CD4-positive, alpha-beta memory T cell (primary cell): ENCODE measurements at regions not wholly inside any gene's neighbourhood (a gene's known extent, or its start where the extent isn't known, plus 50 kb on each side); places are given as distances from the start of the nearest gene placed in this dataset.

Experiments used
- CTCF ChIA-PET: fragments of 350-600 bp; sonication (Branson Sonifier 250); formaldehyde crosslinking; loops from one replicate; lab custom pipeline; 2021; ENCODE audit warnings: inconsistent platforms; ENCODE audit not compliant: partially characterized antibody; lab: Charles Lee
- POLR2A ChIA-PET: fragments of 350-600 bp; sonication (Branson Sonifier 250); formaldehyde crosslinking; loops from one replicate; lab custom pipeline; 2021; ENCODE audit not compliant: partially characterized antibody; lab: Charles Lee
- DNase-seq, 5 donors: peaks; one replicate each; pipeline versions ENCODE4 v3.0.0 to v3.0.0-alpha.2; 2020 to 2022; ENCODE audit warnings: mixed read lengths in 1 of 5
- H3K27ac ChIP-seq: one replicate; pipeline ENCODE4 v1.7.0; 2013; ENCODE audit warnings: low read depth, low read length
- H3K27me3 ChIP-seq: 2 replicates; pipeline ENCODE4 v1.7.0; 2013; ENCODE audit warnings: mild to moderate bottlenecking, low read length, moderate library complexity; ENCODE audit not compliant: insufficient read depth
- H3K36me3 ChIP-seq: 2 replicates; pipeline ENCODE4 v1.7.0; 2013; ENCODE audit warnings: mild to moderate bottlenecking, low read length, moderate library complexity; ENCODE audit not compliant: insufficient read depth
- H3K4me1 ChIP-seq: 2 replicates; pipeline ENCODE4 v1.7.0; 2013; ENCODE audit warnings: mild to moderate bottlenecking, low read length, moderate library complexity; ENCODE audit not compliant: insufficient read depth
- H3K4me3 ChIP-seq, 2 donors: one replicate each; pipeline ENCODE4 v1.7.0; 2013; ENCODE audit warnings: low read length in 2 of 2, mild to moderate bottlenecking in 1 of 2
- H3K9me3 ChIP-seq, 2 donors: one replicate each; pipeline ENCODE4 v1.7.0; 2013; ENCODE audit warnings: low read length in 2 of 2, control low read depth in 1 of 2; ENCODE audit not compliant: control insufficient read depth in 1 of 2
- H3K27ac Mint-ChIP-seq, 7 donors: one replicate each; pipeline ENCODE4 v1.8.0; 2020 to 2021; ENCODE audit warnings: mixed read lengths in 7 of 7, mild to moderate bottlenecking in 6 of 7, inconsistent platforms in 3 of 7, moderate library complexity in 3 of 7
- H3K27me3 Mint-ChIP-seq, 2 donors: one replicate each; pipeline ENCODE4 v1.8.0; 2020 to 2021; ENCODE audit warnings: mixed read lengths in 2 of 2
- H3K36me3 Mint-ChIP-seq, 2 donors: one replicate each; pipeline ENCODE4 v1.8.0; 2020 to 2021; ENCODE audit warnings: mixed read lengths in 2 of 2, inconsistent platforms in 1 of 2, mild to moderate bottlenecking in 1 of 2
- H3K4me1 Mint-ChIP-seq, 4 donors: one replicate each; pipeline ENCODE4 v1.8.0; 2020 to 2021; ENCODE audit warnings: mixed read lengths in 4 of 4, mild to moderate bottlenecking in 1 of 4
- H3K4me3 Mint-ChIP-seq, 8 donors: one replicate each; pipeline ENCODE4 v1.8.0; 2020 to 2021; ENCODE audit warnings: mixed read lengths in 8 of 8, mild to moderate bottlenecking in 7 of 8, moderate library complexity in 6 of 8, inconsistent platforms in 3 of 8
- H3K9me3 Mint-ChIP-seq, 8 donors: one replicate each; pipeline ENCODE4 v1.8.0; 2020 to 2021; ENCODE audit warnings: mixed read lengths in 8 of 8, mild to moderate bottlenecking in 5 of 8, inconsistent platforms in 3 of 8, moderate library complexity in 1 of 8
- intact Hi-C: fragments of 100-400 bp; cut with micrococcal nuclease; formaldehyde crosslinking; loops from one replicate; pipeline ENCODE4 v1.15.1; 2023

GRCh38 chr21:29235714-29236197 is 63.0 kb upstream of the BACH1 start:
- no peak overlapping the region for H3K4me3 ChIP-seq
- POLR2A ChIA-PET: no interaction called here
- H3K36me3 ChIP-seq: no peaks in the 10 kb centered on the region
- H3K36me3 Mint-ChIP-seq: no peaks in the 10 kb centered on the region
- no peaks in the 10 kb centered on the region for H3K27me3 ChIP-seq
- DNase-seq: no peak
- peaks cover 0 to 4% (median 0%) of the 10 kb centered on the region in 8 donors for H3K9me3 Mint-ChIP-seq
- no peak overlapping the region for H3K4me3 Mint-ChIP-seq
- CTCF ChIA-PET: no interaction called here
- H3K27ac ChIP-seq: no peak overlapping the region
- intact Hi-C loops: no loop called here
- peaks cover 0 to 9% (median 4%) of the 10 kb centered on the region in 4 donors for H3K4me1 Mint-ChIP-seq
- H3K4me1 ChIP-seq: peaks cover 5% of the 10 kb centered on the region
- peaks cover 0 to 3% of the 10 kb centered on the region in 2 donors for H3K27me3 Mint-ChIP-seq
- H3K27ac Mint-ChIP-seq: peak overlapping the region in 1 of 7 donors; percentile 74
- H3K9me3 ChIP-seq: no peaks in the 10 kb centered on the region

- Histone ChIP-seq H3K36me3 (no peaks in the 10 kb centered on the region), H3K27me3 (no peaks in the 10 kb centered on the region), H3K4me3 (no peak overlapping the region), H3K27ac (no peak overlapping the region), H3K9me3 (no peaks in the 10 kb centered on the region), H3K4me1 (peaks cover 5% of the 10 kb centered on the region)
- DNase-seq: no peak
- POLR2A ChIA-PET: no interaction called here
- H3K9me3 Mint-ChIP-seq: peaks cover 0 to 4% (median 0%) of the 10 kb centered on the region in 8 donors
- intact Hi-C loops: no loop called here
- CTCF ChIA-PET: no interaction called here
- H3K27ac Mint-ChIP-seq: peak overlapping the region in 1 of 7 donors; percentile 74
- no peaks in the 10 kb centered on the region for H3K36me3 Mint-ChIP-seq
- peaks cover 0 to 2% of the 10 kb centered on the region in 2 donors for H3K27me3 Mint-ChIP-seq
- H3K4me3 Mint-ChIP-seq: no peak overlapping the region
- H3K4me1 Mint-ChIP-seq: peaks cover 0 to 9% (median 3%) of the 10 kb centered on the region in 4 donors
These were observed 62.5 kb upstream of the BACH1 start for GRCh38 chr21:29236201-29236600.

GRCh38 chr21:29237110-29238052 is 61.3 kb upstream of the BACH1 start:
- no peak overlapping the region for H3K4me3 ChIP-seq
- Mint-ChIP-seq H3K9me3 (no peaks in the 10 kb centered on the region), H3K27me3 (peaks cover 0 to 2% of the 10 kb centered on the region in 2 donors), H3K27ac (no peak overlapping the region), H3K4me1 (peaks cover 0 to 9% (median 2%) of the 10 kb centered on the region in 4 donors), H3K4me3 (no peak overlapping the region), H3K36me3 (no peaks in the 10 kb centered on the region)
- H3K9me3 ChIP-seq: no peaks in the 10 kb centered on the region
- no peak overlapping the region for H3K27ac ChIP-seq
- H3K36me3 ChIP-seq: no peaks in the 10 kb centered on the region
- no peaks in the 10 kb centered on the region for H3K27me3 ChIP-seq
- peaks cover 5% of the 10 kb centered on the region for H3K4me1 ChIP-seq
- no peak for DNase-seq
- intact Hi-C loops: no loop called here
- ChIA-PET POLR2A (no interaction called here), CTCF (no interaction called here)

- Mint-ChIP-seq H3K27ac (peak overlapping the region in 1 of 7 donors; percentile 13), H3K9me3 (peaks cover 0 to 2% (median 0%) of the 10 kb centered on the region in 8 donors), H3K4me3 (no peak overlapping the region), H3K36me3 (no peaks in the 10 kb centered on the region), H3K27me3 (peaks cover 0 to 2% of the 10 kb centered on the region in 2 donors), H3K4me1 (peaks cover 0 to 6% (median under 1%) of the 10 kb centered on the region in 4 donors)
- Histone ChIP-seq H3K4me1 (peaks cover 4% of the 10 kb centered on the region), H3K27me3 (no peaks in the 10 kb centered on the region), H3K9me3 (no peaks in the 10 kb centered on the region), H3K36me3 (no peaks in the 10 kb centered on the region), H3K4me3 (no peak overlapping the region), H3K27ac (no peak overlapping the region)
- DNase-seq: no peak
- ChIA-PET CTCF (no interaction called here), POLR2A (no interaction called here)
- intact Hi-C loops: no loop called here
These were observed 60.4 kb upstream of the BACH1 start for GRCh38 chr21:29238053-29238966.

- Mint-ChIP-seq H3K27me3 (peaks cover 0 to 2% of the 10 kb centered on the region in 2 donors), H3K9me3 (peaks cover 0 to 2% (median 0%) of the 10 kb centered on the region in 8 donors), H3K4me1 (peaks cover 0 to 6% (median 0%) of the 10 kb centered on the region in 4 donors), H3K36me3 (no peaks in the 10 kb centered on the region), H3K27ac (peak overlapping the region in 2 of 7 donors; percentile 4 to 13), H3K4me3 (no peak overlapping the region)
- no peaks in the 10 kb centered on the region for H3K4me1 ChIP-seq
- intact Hi-C loops: no loop called here
- no peaks in the 10 kb centered on the region for H3K9me3 ChIP-seq
- POLR2A ChIA-PET: no interaction called here
- H3K27ac ChIP-seq: no peak overlapping the region
- H3K36me3 ChIP-seq: no peaks in the 10 kb centered on the region
- no peak for DNase-seq
- H3K4me3 ChIP-seq: no peak overlapping the region
- H3K27me3 ChIP-seq: no peaks in the 10 kb centered on the region
- CTCF ChIA-PET: no interaction called here
These were observed 59.8 kb upstream of the BACH1 start for GRCh38 chr21:29238967-29239290.

- Histone ChIP-seq H3K27ac (no peak overlapping the region), H3K36me3 (no peaks in the 10 kb centered on the region), H3K27me3 (no peaks in the 10 kb centered on the region), H3K4me3 (no peak overlapping the region), H3K4me1 (no peaks in the 10 kb centered on the region), H3K9me3 (no peaks in the 10 kb centered on the region)
- ChIA-PET POLR2A (no interaction called here), CTCF (interaction anchor here (0.6 kb wide), 1 partner anchor 222 kb away, joined by 3 read pairs; no protein-coding TSS in a partner anchor)
- DNase-seq: no peak
- intact Hi-C loops: no loop called here
- no peak overlapping the region for H3K27ac Mint-ChIP-seq
- peaks cover 0 to 2% (median 0%) of the 10 kb centered on the region in 8 donors for H3K9me3 Mint-ChIP-seq
- H3K4me3 Mint-ChIP-seq: no peak overlapping the region
- H3K4me1 Mint-ChIP-seq: peaks cover 0 to 6% (median 0%) of the 10 kb centered on the region in 4 donors
- H3K36me3 Mint-ChIP-seq: no peaks in the 10 kb centered on the region
- H3K27me3 Mint-ChIP-seq: peaks cover 0 to 2% of the 10 kb centered on the region in 2 donors
These were observed 58.6 kb upstream of the BACH1 start for GRCh38 chr21:29240136-29240535.

- H3K27ac ChIP-seq: no peak overlapping the region
- ChIA-PET POLR2A (no interaction called here), CTCF (no interaction called here)
- no peak for DNase-seq
- Mint-ChIP-seq H3K27me3 (no peaks in the 10 kb centered on the region), H3K9me3 (peaks cover 0 to 2% (median 0%) of the 10 kb centered on the region in 8 donors), H3K4me3 (no peak overlapping the region), H3K27ac (no peak overlapping the region), H3K36me3 (no peaks in the 10 kb centered on the region), H3K4me1 (peaks cover 0 to 5% (median 0%) of the 10 kb centered on the region in 4 donors)
- H3K36me3 ChIP-seq: no peaks in the 10 kb centered on the region
- no peaks in the 10 kb centered on the region for H3K4me1 ChIP-seq
- intact Hi-C loops: no loop called here
- H3K4me3 ChIP-seq: no peak overlapping the region
- no peaks in the 10 kb centered on the region for H3K9me3 ChIP-seq
- H3K27me3 ChIP-seq: no peaks in the 10 kb centered on the region
These were observed 56.5 kb upstream of the BACH1 start for GRCh38 chr21:29242201-29242600.
